Coronary artery (tissue), 2 donors: ENCODE measurements at regions not wholly inside any gene's neighbourhood (a gene's known extent, or its start where the extent isn't known, plus 50 kb on each side); places are given as distances from the start of the nearest gene placed in this dataset.

Experiments
- DNase-seq: peaks from one replicate; pipeline ENCODE4 v3.0.0-alpha.2; 2017; ENCODE audit warnings: low spot score
- H3K27ac ChIP-seq, 2 donors: fragments of 200-600 bp; sonication (generic); one replicate each; pipeline ENCODE4 v1.5.1; 2016 to 2019
- H3K4me3 ChIP-seq: fragments of 200-600 bp; sonication (generic); 2 replicates; pipeline ENCODE4 v1.5.1; 2016; ENCODE audit warnings: mild to moderate bottlenecking, moderate library complexity
- CTCF ChIP-seq: fragments of 200-600 bp; sonication (generic); IDR thresholded peaks from one replicate; pipeline ENCODE4 v1.5.1; 2019; ENCODE audit warnings: antibody characterized with exemption

- Histone ChIP-seq H3K4me3 (no peak overlapping the region), H3K27ac (no peak overlapping the region)
- no peak for DNase-seq
- no peak for TF ChIP-seq CTCF
These were observed 372.7 kb upstream of the FAT3 start for GRCh38 chr11:91851908-91852307.

GRCh38 chr11:91850533-91851275 lies 373.9 kb upstream of the FAT3 start:
- no peak overlapping the region for H3K4me3 ChIP-seq
- TF ChIP-seq CTCF, result no peak
- no peak for DNase-seq
- no peak overlapping the region for H3K27ac ChIP-seq

GRCh38 chr11:91850021-91850420 lies 374.6 kb upstream of the FAT3 start:
- H3K27ac ChIP-seq, result no peak overlapping the region
- no peak overlapping the region for H3K4me3 ChIP-seq
- TF ChIP-seq CTCF, result no peak
- no peak for DNase-seq

- no peak for TF ChIP-seq CTCF
- DNase-seq, result no peak
- no peak overlapping the region for H3K4me3 ChIP-seq
- no peak overlapping the region for H3K27ac ChIP-seq
These were observed 378.0 kb upstream of the FAT3 start for GRCh38 chr11:91846649-91847048.

- DNase-seq, result no peak
- H3K27ac ChIP-seq, result no peak overlapping the region
- no peak for TF ChIP-seq CTCF
These were observed 378.6 kb upstream of the FAT3 start for GRCh38 chr11:91846002-91846401.

GRCh38 chr11:91840640-91841240 lies 383.9 kb upstream of the FAT3 start:
- DNase-seq, result no peak
- no peak for TF ChIP-seq CTCF
- Histone ChIP-seq H3K4me3 (no peak overlapping the region), H3K27ac (no peak overlapping the region)

More at GRCh38 chr11:91846002-91846401, 378.6 kb upstream of the FAT3 start:
- no peak overlapping the region for H3K4me3 ChIP-seq
